AG09309 (cell line): ENCODE measurements at regions not wholly inside any gene's neighbourhood (a gene's known extent, or its start where the extent isn't known, plus 50 kb on each side); places are given as distances from the start of the nearest gene placed in this dataset.

ENCODE experiments used
- DNase-seq: peaks from one replicate; pipeline ENCODE4 v3.0.0-alpha.2; 2010; ENCODE audit warnings: low read depth
- H3K4me3 ChIP-seq: 2 replicates; pipeline ENCODE4 v1.5.1; 2011; ENCODE audit warnings: mild to moderate bottlenecking, low read depth, low read length, moderate library complexity; ENCODE audit not compliant: control insufficient read depth
- CTCF ChIP-seq: IDR thresholded peaks from 2 replicates; pipeline ENCODE4 v1.5.1; 2011; ENCODE audit warnings: mild to moderate bottlenecking, low read depth, low read length, inconsistent platforms; ENCODE audit not compliant: insufficient read depth, control insufficient read depth; ENCODE audit errors: missing control alignments

GRCh38 chr15:93244696-93245660 lies 156.0 kb upstream of the RGMA start:
- H3K4me3 ChIP-seq: no peak overlapping the region
- DNase-seq: no peak
- no peak for TF ChIP-seq CTCF

GRCh38 chr15:93243573-93243972 lies 154.6 kb upstream of the RGMA start:
- no peak for TF ChIP-seq CTCF
- DNase-seq: no peak
- H3K4me3 ChIP-seq: no peak overlapping the region

- H3K4me3 ChIP-seq: no peak overlapping the region
- DNase-seq: no peak
- no peak for TF ChIP-seq CTCF
Measured at GRCh38 chr15:93241696-93242585, 152.9 kb upstream of the RGMA start.

- H3K4me3 ChIP-seq: no peak overlapping the region
- no peak for DNase-seq
- TF ChIP-seq CTCF: no peak
Measured at GRCh38 chr15:93239993-93240392, 151.0 kb upstream of the RGMA start.

GRCh38 chr15:93239591-93239990 lies 150.6 kb upstream of the RGMA start:
- TF ChIP-seq CTCF: no peak
- DNase-seq: no peak
- H3K4me3 ChIP-seq: no peak overlapping the region

- no peak for DNase-seq
- H3K4me3 ChIP-seq: no peak overlapping the region
- TF ChIP-seq CTCF: no peak
Measured at GRCh38 chr15:93238641-93239040, 149.6 kb upstream of the RGMA start.
